GM12878 (cell line): ENCODE measurements at regions not wholly inside any gene's neighbourhood (a gene's known extent, or its start where the extent isn't known, plus 50 kb on each side); places are given as distances from the start of the nearest gene placed in this dataset.

Source experiments
- ATAC-seq: fragments of 200-7000 bp; cut with Tn5 transposase; 3 replicates; pipeline ENCODE4 v1.9.1; 2020; ENCODE audit warnings: mild to moderate bottlenecking, moderate library complexity
- BruUV-seq: library from RNA; stranded (reverse); fragments of 400-500 nt; replicated peaks from 2 replicates; lab custom pipeline; 2021; lab: Mats Ljungman, UMichigan
- CTCF ChIA-PET: fragments of 300-600 bp; sonication (Branson Sonifier 250); formaldehyde crosslinking; extraction: SDS; loops from one replicate; lab custom pipeline; 2021; ENCODE audit warnings: inconsistent platforms; lab: Yijun Ruan, JAX
- POLR2A ChIA-PET: fragments of 350-600 bp; formaldehyde crosslinking; extraction: SDS; loops from one replicate; lab custom pipeline; 2021; ENCODE audit warnings: inconsistent platforms; lab: Charles Lee
- RAD21 ChIA-PET: fragments of 300-600 bp; sonication (Branson Sonifier 250); formaldehyde crosslinking; loops from one replicate; lab custom pipeline; 2023; ENCODE audit warnings: antibody characterized with exemption; ENCODE audit not compliant: unreplicated experiment; lab: Charles Lee
- SMC1A ChIA-PET: fragments of 300-600 bp; sonication (Branson Sonifier 250); formaldehyde crosslinking; loops from one replicate; lab custom pipeline; 2023; ENCODE audit not compliant: unreplicated experiment, uncharacterized antibody; lab: Charles Lee
- DNase-seq: peaks from one replicate; pipeline ENCODE4 v3.0.0-alpha.2; 2011; ENCODE audit warnings: low read depth, low spot score
- FAIRE-seq: peaks from 3 replicates; lab custom pipeline; 2011; peaks lifted over from hg19 to GRCh38; lab: Jason Lieb, UNC
- H2AFZ ChIP-seq: 2 replicates; pipeline ENCODE4 v1.6.0; 2011; ENCODE audit warnings: low read depth, low read length, control low read depth; ENCODE audit not compliant: control insufficient read depth
- H3K27ac ChIP-seq: 2 replicates; pipeline ENCODE4 v1.5.1; 2011; ENCODE audit warnings: control low read depth; ENCODE audit not compliant: control insufficient read depth, insufficient read depth
- H3K27me3 ChIP-seq, 2 experiments: replicated peaks in 1 of 2; 2 replicates each; pipeline versions ENCODE4 v1.6.0 to v1.6.1; 2011; ENCODE audit warnings: low read length in 1 of 2; ENCODE audit not compliant: control insufficient read depth in 2 of 2, insufficient read depth in 2 of 2
- H3K36me3 ChIP-seq, 2 experiments: 2 replicates each; pipeline ENCODE4 v1.5.1; 2011; ENCODE audit warnings: low read length in 1 of 2; ENCODE audit not compliant: control insufficient read depth in 2 of 2, insufficient read depth in 2 of 2
- H3K4me1 ChIP-seq: 2 replicates; pipeline ENCODE4 v1.6.1; 2011; ENCODE audit warnings: mild to moderate bottlenecking, low read length, moderate library complexity, mixed read lengths; ENCODE audit not compliant: control insufficient read depth, insufficient read depth
- H3K4me2 ChIP-seq: 2 replicates; pipeline ENCODE4 v1.6.0; 2011; ENCODE audit warnings: control low read depth; ENCODE audit not compliant: control insufficient read depth, insufficient read depth
- H3K4me3 ChIP-seq: fragments of 200-600 bp; sonication (generic); 2 replicates; pipeline ENCODE4 v1.5.1; 2016
- H3K79me2 ChIP-seq: 2 replicates; pipeline ENCODE4 v1.6.0; 2011; ENCODE audit warnings: low read length; ENCODE audit not compliant: control insufficient read depth, insufficient read depth
- H3K9ac ChIP-seq: 2 replicates; pipeline ENCODE4 v1.8.0; 2011; ENCODE audit warnings: low read length, control low read depth, mixed read lengths; ENCODE audit not compliant: control insufficient read depth, insufficient read depth
- H3K9me3 ChIP-seq: replicated peaks from 3 replicates; pipeline ENCODE4 v1.5.1; 2011; ENCODE audit warnings: mild to moderate bottlenecking, low read length; ENCODE audit not compliant: control insufficient read depth, insufficient read depth
- H4K20me1 ChIP-seq: 2 replicates; pipeline ENCODE4 v1.6.0; 2011; ENCODE audit not compliant: control insufficient read depth, insufficient read depth
- CTCF ChIP-seq, 3 experiments: IDR thresholded peaks in 2 of 3; conservative IDR thresholded peaks in 1 of 3; 2 replicates each; pipeline ENCODE4 v1.5.1; 2011; ENCODE audit warnings: low read depth in 3 of 3, low read length in 3 of 3, mild to moderate bottlenecking in 3 of 3, control low read depth in 2 of 3, moderate library complexity in 2 of 3, inconsistent platforms in 1 of 3, mixed read lengths in 1 of 3; ENCODE audit not compliant: control insufficient read depth in 2 of 3, insufficient read depth in 1 of 3; ENCODE audit errors: extremely low read depth in 1 of 3
- EZH2 ChIP-seq: IDR thresholded peaks from 2 replicates; pipeline ENCODE4 v1.6.1; 2012; ENCODE audit warnings: low read depth, mild to moderate bottlenecking, control low read depth, inconsistent platforms, low read length, borderline replicate concordance; ENCODE audit not compliant: control insufficient read depth
- SIN3A ChIP-seq: IDR thresholded peaks from 2 replicates; pipeline ENCODE4 v1.6.1; 2012; ENCODE audit warnings: low read depth, low read length, improper control_type of control experiment
- SREBF1 ChIP-seq: IDR thresholded peaks from 2 replicates; pipeline ENCODE4 v1.6.1; 2012; ENCODE audit warnings: mild to moderate bottlenecking, low read length
- SREBF2 ChIP-seq: IDR thresholded peaks from 2 replicates; pipeline ENCODE4 v1.6.1; 2012; ENCODE audit warnings: mild to moderate bottlenecking, low read length
- SRF ChIP-seq, 2 experiments: IDR thresholded peaks; 2 replicates each; pipeline ENCODE4 v1.6.1; 2011; ENCODE audit warnings: low read depth in 2 of 2, low read length in 2 of 2, mild to moderate bottlenecking in 1 of 2, moderate library complexity in 1 of 2
- TCF3 ChIP-seq: IDR thresholded peaks from 2 replicates; pipeline ENCODE4 v1.6.1; 2012; ENCODE audit warnings: low read depth, mild to moderate bottlenecking, low read length, borderline replicate concordance; ENCODE audit not compliant: insufficient read depth
- WGBS: methylation state at CpG from one replicate; pipeline ENCODE4 v1.1.6; 2016; ENCODE audit warnings: low lambda C conversion rate; ENCODE audit not compliant: insufficient replicate concordance, insufficient coverage; ENCODE audit errors: missing lambda C conversion rate; 5-methylcytosine and 5-hydroxymethylcytosine counted together
- in situ Hi-C: fragments of 300-500 bp; cut with MboI; formaldehyde crosslinking; loops from 9 replicates; pipeline ENCODE4 v1.14.3; 2018; ENCODE audit warnings: mixed read lengths
- intact Hi-C: fragments of 100-400 bp; cut with micrococcal nuclease; formaldehyde crosslinking; loops from one replicate; pipeline ENCODE4 v1.14.2; 2022; ENCODE audit not compliant: unreplicated experiment
- TF ChIP-seq, protein P1 (sequence below): fragments of 450-650 bp; IDR thresholded peaks from 2 replicates; pipeline ENCODE4 v1.6.1; 2017; ENCODE audit warnings: low read depth, mild to moderate bottlenecking, moderate library complexity

DNA sequence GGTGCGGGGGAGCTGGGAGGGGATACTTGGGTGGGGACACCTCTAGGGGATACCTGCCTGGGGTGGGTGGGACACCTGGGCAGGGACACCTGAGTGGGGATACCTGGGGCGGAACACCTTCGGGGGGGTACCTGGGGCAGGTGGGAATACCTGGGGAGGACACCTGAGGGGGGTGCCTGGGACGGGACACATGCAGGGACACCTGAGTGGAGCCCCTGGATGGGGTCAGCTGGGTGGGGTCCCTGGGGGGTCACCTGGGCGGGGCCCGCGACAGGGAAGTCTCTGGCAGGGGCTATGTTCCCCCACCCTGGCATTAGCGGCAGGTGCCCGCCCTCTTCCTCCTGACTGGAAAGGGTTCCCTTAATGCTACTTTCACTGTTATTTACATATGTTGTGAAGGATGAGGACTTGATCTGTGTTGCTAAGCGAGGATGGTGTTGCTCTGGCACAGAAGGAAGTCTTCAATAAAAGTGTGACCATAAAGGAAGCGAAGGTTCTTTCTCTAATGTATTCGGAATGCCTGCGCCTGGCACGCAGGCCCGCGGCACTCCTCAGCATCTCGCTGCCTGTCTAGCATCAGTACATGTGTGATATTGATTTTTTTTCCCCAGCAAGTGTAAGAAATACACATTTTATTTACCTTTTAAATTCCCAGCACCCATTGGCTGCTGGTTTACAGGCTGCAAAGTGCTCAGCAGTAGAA lies 801.7 kb downstream of the BRD1 start:
- no peak for TF ChIP-seq SIN3A
- no peak for TF ChIP-seq EZH2
- TF ChIP-seq CTCF (IDR thresholded peaks at IDR 0.05 in 2 of 3, conservative IDR thresholded peaks at IDR 0.05 in 1 of 3; ENCODE audit: control insufficient read depth in 2 of 3, extremely low read depth in 1 of 3, insufficient read depth in 1 of 3, low read depth in 3 of 3, low read length in 3 of 3), result no peak
- TF ChIP-seq SRF (IDR thresholded peaks at IDR 0.05; ENCODE audit: low read depth in 2 of 2, low read length in 2 of 2), result no peak
- no peak for TF ChIP-seq SREBF1
- TF ChIP-seq, protein P1, sequence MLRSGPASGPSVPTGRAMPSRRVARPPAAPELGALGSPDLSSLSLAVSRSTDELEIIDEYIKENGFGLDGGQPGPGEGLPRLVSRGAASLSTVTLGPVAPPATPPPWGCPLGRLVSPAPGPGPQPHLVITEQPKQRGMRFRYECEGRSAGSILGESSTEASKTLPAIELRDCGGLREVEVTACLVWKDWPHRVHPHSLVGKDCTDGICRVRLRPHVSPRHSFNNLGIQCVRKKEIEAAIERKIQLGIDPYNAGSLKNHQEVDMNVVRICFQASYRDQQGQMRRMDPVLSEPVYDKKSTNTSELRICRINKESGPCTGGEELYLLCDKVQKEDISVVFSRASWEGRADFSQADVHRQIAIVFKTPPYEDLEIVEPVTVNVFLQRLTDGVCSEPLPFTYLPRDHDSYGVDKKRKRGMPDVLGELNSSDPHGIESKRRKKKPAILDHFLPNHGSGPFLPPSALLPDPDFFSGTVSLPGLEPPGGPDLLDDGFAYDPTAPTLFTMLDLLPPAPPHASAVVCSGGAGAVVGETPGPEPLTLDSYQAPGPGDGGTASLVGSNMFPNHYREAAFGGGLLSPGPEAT, result no peak
- TF ChIP-seq TCF3, result no peak
- TF ChIP-seq SREBF2, result no peak
- TF ChIP-seq, all 136 proteins: peak for 0
- H3K4me3 ChIP-seq, result no peak overlapping the region
- intact Hi-C loops, result no loop called here
- in situ Hi-C loops, result no loop called here
- no TSS peak for BruUV-seq
- no peaks in the 10 kb centered on the region; the same call in 2 of the 3 replicates for H3K9me3 ChIP-seq
- no peaks in the 10 kb centered on the region for H3K79me2 ChIP-seq
- FAIRE-seq, result no peak
- SMC1A ChIA-PET, result no interaction called here
- H3K4me1 ChIP-seq, result no peaks in the 10 kb centered on the region
- 53% methylated on average over 14 of the region's 17 CpGs for WGBS
- POLR2A ChIA-PET, result no interaction called here
- H2AFZ ChIP-seq, result no peak overlapping the region
- no peaks in the 10 kb centered on the region for H3K27me3 ChIP-seq
- ATAC-seq, result no peak
- CTCF ChIA-PET, result no interaction called here
- H3K27ac ChIP-seq, result no peak overlapping the region
- no peaks in the 10 kb centered on the region for H4K20me1 ChIP-seq
- H3K4me2 ChIP-seq, result no peak overlapping the region
- H3K36me3 ChIP-seq, result no peaks in the 10 kb centered on the region
- DNase-seq, result no peak
- RAD21 ChIA-PET, result no interaction called here
- no peak overlapping the region for H3K9ac ChIP-seq
